Panc1 (cell line): ENCODE measurements at regions not wholly inside any gene's neighbourhood (a gene's known extent, or its start where the extent isn't known, plus 50 kb on each side); places are given as distances from the start of the nearest gene placed in this dataset.
"Not testable (repeated sequence)": the region's sequence is repeated elsewhere in the genome, so short reads cannot be mapped to it uniquely, and the experiment has no call there.

Experiments used
- ATAC-seq: fragments of 200-7000 bp; cut with Tn5 transposase; 2 replicates; pipeline ENCODE4 v1.9.1; 2020; ENCODE audit warnings: mild to moderate bottlenecking, moderate library complexity
- BruUV-seq: library from RNA; stranded (reverse); fragments of 400-500 nt; replicated peaks from 2 replicates; lab custom pipeline; 2021; lab: Mats Ljungman, UMichigan
- CTCF ChIA-PET: fragments of 300-600 bp; sonication (Branson Sonifier 250); formaldehyde crosslinking; loops from one replicate; lab custom pipeline; 2022; ENCODE audit warnings: antibody characterized with exemption; lab: Charles Lee
- POLR2A ChIA-PET: fragments of 300-600 bp; sonication (Branson Sonifier 250); formaldehyde crosslinking; loops from one replicate; lab custom pipeline; 2022; ENCODE audit warnings: antibody characterized with exemption; lab: Charles Lee
- DNase-seq: peaks from one replicate; pipeline ENCODE4 v3.0.0-alpha.2; 2010; ENCODE audit warnings: low read depth, low spot score
- H3K27ac ChIP-seq: 2 replicates; pipeline ENCODE4 v1.5.1; 2011; ENCODE audit warnings: mild to moderate bottlenecking, low read length, inconsistent platforms
- H3K27me3 ChIP-seq: fragments of 200-500 bp; sonication (Bioruptor generic); 2 replicates; pipeline ENCODE4 v1.6.0; 2014; ENCODE audit warnings: low read length, inconsistent platforms; ENCODE audit not compliant: control insufficient read depth, insufficient read depth
- H3K36me3 ChIP-seq: fragments of 200-500 bp; sonication (Bioruptor generic); 2 replicates; pipeline ENCODE4 v1.5.1; 2014; ENCODE audit warnings: inconsistent platforms, mild to moderate bottlenecking, low read length, moderate library complexity; ENCODE audit not compliant: control insufficient read depth, insufficient read depth
- H3K4me1 ChIP-seq: 2 replicates; pipeline ENCODE4 v1.5.1; 2011; ENCODE audit warnings: inconsistent platforms, mild to moderate bottlenecking, low read length, moderate library complexity; ENCODE audit not compliant: control insufficient read depth, insufficient read depth
- H3K4me3 ChIP-seq, 2 experiments: 2 replicates each; pipeline ENCODE4 v1.5.1; 2011 to 2012; ENCODE audit warnings: low read depth in 2 of 2, low read length in 2 of 2, mild to moderate bottlenecking in 2 of 2, inconsistent platforms in 1 of 2, moderate library complexity in 1 of 2
- H3K9me3 ChIP-seq: fragments of 200-500 bp; sonication (Bioruptor generic); 2 replicates; pipeline ENCODE4 v1.5.1; 2014; ENCODE audit warnings: low read depth, mild to moderate bottlenecking, inconsistent platforms, low read length, moderate library complexity; ENCODE audit not compliant: control insufficient read depth, insufficient read depth
- POLR2AphosphoS5 ChIP-seq: IDR thresholded peaks from 2 replicates; pipeline ENCODE4 v1.6.1; 2012; ENCODE audit warnings: mild to moderate bottlenecking, low read depth, low read length, moderate library complexity
- SIN3A ChIP-seq: IDR thresholded peaks from 2 replicates; pipeline ENCODE4 v1.6.1; 2012; ENCODE audit warnings: low read depth, mild to moderate bottlenecking, low read length, moderate library complexity, borderline replicate concordance; ENCODE audit not compliant: insufficient read depth
- TCF7L2 ChIP-seq: IDR thresholded peaks from 2 replicates; pipeline ENCODE4 v1.6.1; 2011; ENCODE audit warnings: mild to moderate bottlenecking, low read depth, low read length, inconsistent platforms
- in situ Hi-C: cut with HindIII; loops from 2 replicates; pipeline ENCODE4 v1.10.0; 2016; ENCODE audit warnings: low sequenced_read_pairs, low pct_unique_long_range_greater_than_20kb
- intact Hi-C: fragments of 100-400 bp; cut with micrococcal nuclease; formaldehyde crosslinking; loops from one replicate; pipeline ENCODE4 v1.10.0; 2022; ENCODE audit not compliant: unreplicated experiment
- TF ChIP-seq, protein P1 (sequence below): fragments of 450-650 bp; IDR thresholded peaks from 2 replicates; pipeline ENCODE4 v1.5.1; 2017; ENCODE audit warnings: mild to moderate bottlenecking
- TF ChIP-seq, protein P2 (sequence below), 2 experiments: IDR thresholded peaks; 2 replicates each; pipeline ENCODE4 v1.6.1; 2011 to 2012; ENCODE audit warnings: low read depth in 2 of 2, control low read depth in 1 of 2, low read length in 1 of 2, mild to moderate bottlenecking in 1 of 2, moderate library complexity in 1 of 2; ENCODE audit not compliant: insufficient read depth in 1 of 2

DNA sequence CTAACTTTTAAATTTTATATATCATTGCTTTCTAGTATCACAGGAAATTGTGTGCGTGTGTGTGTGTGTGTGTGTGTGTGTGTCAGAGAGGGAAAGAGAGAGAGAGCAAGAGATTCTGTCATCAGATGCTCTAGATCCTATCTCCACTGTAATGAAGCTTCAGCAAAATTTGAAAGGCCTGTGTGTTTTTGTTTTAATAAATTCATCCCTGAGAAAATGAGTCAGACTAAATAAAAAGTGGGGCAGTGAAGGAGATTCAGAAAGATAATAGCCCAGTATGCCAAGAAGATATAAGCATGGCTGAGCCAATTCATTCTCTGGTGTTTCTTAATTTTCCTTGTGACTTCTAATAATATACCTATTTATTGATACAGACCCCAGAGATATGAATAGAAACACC is 184.2 kb upstream of the TMEM196 start:
- intact Hi-C loops = no loop called here
- ChIA-PET POLR2A (no interaction called here), CTCF (no interaction called here)
- no TSS peak for BruUV-seq
- TF ChIP-seq, protein P1, sequence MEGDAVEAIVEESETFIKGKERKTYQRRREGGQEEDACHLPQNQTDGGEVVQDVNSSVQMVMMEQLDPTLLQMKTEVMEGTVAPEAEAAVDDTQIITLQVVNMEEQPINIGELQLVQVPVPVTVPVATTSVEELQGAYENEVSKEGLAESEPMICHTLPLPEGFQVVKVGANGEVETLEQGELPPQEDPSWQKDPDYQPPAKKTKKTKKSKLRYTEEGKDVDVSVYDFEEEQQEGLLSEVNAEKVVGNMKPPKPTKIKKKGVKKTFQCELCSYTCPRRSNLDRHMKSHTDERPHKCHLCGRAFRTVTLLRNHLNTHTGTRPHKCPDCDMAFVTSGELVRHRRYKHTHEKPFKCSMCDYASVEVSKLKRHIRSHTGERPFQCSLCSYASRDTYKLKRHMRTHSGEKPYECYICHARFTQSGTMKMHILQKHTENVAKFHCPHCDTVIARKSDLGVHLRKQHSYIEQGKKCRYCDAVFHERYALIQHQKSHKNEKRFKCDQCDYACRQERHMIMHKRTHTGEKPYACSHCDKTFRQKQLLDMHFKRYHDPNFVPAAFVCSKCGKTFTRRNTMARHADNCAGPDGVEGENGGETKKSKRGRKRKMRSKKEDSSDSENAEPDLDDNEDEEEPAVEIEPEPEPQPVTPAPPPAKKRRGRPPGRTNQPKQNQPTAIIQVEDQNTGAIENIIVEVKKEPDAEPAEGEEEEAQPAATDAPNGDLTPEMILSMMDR = no peak
- TF ChIP-seq, protein P2, sequence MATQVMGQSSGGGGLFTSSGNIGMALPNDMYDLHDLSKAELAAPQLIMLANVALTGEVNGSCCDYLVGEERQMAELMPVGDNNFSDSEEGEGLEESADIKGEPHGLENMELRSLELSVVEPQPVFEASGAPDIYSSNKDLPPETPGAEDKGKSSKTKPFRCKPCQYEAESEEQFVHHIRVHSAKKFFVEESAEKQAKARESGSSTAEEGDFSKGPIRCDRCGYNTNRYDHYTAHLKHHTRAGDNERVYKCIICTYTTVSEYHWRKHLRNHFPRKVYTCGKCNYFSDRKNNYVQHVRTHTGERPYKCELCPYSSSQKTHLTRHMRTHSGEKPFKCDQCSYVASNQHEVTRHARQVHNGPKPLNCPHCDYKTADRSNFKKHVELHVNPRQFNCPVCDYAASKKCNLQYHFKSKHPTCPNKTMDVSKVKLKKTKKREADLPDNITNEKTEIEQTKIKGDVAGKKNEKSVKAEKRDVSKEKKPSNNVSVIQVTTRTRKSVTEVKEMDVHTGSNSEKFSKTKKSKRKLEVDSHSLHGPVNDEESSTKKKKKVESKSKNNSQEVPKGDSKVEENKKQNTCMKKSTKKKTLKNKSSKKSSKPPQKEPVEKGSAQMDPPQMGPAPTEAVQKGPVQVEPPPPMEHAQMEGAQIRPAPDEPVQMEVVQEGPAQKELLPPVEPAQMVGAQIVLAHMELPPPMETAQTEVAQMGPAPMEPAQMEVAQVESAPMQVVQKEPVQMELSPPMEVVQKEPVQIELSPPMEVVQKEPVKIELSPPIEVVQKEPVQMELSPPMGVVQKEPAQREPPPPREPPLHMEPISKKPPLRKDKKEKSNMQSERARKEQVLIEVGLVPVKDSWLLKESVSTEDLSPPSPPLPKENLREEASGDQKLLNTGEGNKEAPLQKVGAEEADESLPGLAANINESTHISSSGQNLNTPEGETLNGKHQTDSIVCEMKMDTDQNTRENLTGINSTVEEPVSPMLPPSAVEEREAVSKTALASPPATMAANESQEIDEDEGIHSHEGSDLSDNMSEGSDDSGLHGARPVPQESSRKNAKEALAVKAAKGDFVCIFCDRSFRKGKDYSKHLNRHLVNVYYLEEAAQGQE (IDR thresholded peaks at IDR 0.05; ENCODE audit: insufficient read depth in 1 of 2, low read depth in 2 of 2, low read length in 1 of 2) = no peak
- TF ChIP-seq TCF7L2 = no peak
- no peak for TF ChIP-seq POLR2AphosphoS5
- TF ChIP-seq SIN3A = no peak
- H3K36me3 ChIP-seq = no peaks in the 10 kb centered on the region
- no peak for ATAC-seq
- no peak overlapping the region for H3K27ac ChIP-seq
- no peaks in the 10 kb centered on the region for H3K4me1 ChIP-seq
- in situ Hi-C loops = no loop called here
- no peaks in the 10 kb centered on the region for H3K27me3 ChIP-seq
- H3K9me3 ChIP-seq = no peaks in the 10 kb centered on the region
- no peak overlapping the region for H3K4me3 ChIP-seq
- no peak for DNase-seq

DNA sequence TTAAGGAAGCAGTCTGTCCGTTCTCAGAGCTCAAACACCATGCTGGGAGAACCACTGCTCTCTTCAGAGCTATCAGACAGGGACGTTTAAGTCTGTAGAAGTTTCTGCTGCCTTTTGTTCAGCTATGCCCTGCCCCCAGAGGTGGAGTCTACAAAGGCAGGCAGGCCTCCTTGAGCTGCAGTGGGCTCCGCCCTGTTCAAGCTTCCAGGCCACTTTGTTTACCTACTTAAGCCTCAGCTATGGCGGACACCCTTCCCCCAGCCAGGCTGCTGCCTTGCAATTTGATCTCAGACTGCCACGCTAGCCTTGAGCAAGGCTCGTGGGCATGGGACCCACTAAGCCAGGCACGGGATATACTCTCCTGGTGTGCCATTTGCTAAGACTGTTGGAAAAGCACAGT is 180.7 kb upstream of the TMEM196 start:
- in situ Hi-C loops, BruUV-seq, H3K27ac ChIP-seq, H3K4me1 ChIP-seq, ATAC-seq, intact Hi-C loops, CTCF ChIA-PET, POLR2A ChIA-PET, H3K9me3 ChIP-seq, DNase-seq, H3K36me3 ChIP-seq, H3K4me3 ChIP-seq, H3K27me3 ChIP-seq: not testable (repeated sequence)

DNA sequence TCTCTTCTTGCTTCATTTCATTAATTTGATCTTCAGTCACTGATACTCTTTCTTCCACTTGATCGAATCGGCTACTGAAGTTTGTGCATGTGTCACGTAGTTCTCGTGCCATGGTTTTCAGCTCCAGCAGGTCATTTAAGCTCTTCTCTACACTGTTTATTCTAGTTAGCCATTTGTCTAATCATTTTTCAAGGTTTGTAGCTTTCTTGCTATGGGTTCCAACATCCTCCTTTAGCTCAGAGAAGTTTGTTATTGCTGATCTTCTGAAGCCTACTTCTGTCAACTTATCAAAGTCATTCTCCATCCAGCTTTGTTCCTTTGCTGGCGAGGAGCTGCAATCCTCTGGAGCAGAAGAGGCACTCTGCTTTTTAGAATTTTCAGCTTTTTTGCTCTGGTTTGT is 180.0 kb upstream of the TMEM196 start:
- H3K27ac ChIP-seq, H3K27me3 ChIP-seq, DNase-seq, H3K4me1 ChIP-seq, H3K4me3 ChIP-seq, intact Hi-C loops, H3K36me3 ChIP-seq, BruUV-seq, CTCF ChIA-PET, ATAC-seq, H3K9me3 ChIP-seq, in situ Hi-C loops: not testable (repeated sequence)
- POLR2A ChIA-PET = interaction anchor here (0.6 kb wide), 1 partner anchor 306 kb away, joined by 3 read pairs; no protein-coding TSS in a partner anchor
